Stimulated activated effector memory CD8-positive, alpha-beta T cell treated with anti-CD3 and anti-CD28 coated beads, Interleukin-12 subunit alpha, Interleukin-12 subunit beta, amount 100 ng/mL, for 72 hours (primary cell): ENCODE measurements at regions not wholly inside any gene's neighbourhood (a gene's known extent, or its start where the extent isn't known, plus 50 kb on each side); places are given as distances from the start of the nearest gene placed in this dataset.

Source experiments
- ATAC-seq: fragments of 150-1000 bp; cut with Tn5 transposase; 2 replicates; pipeline ENCODE4 v1.10.0; 2021
- DNase-seq, 2 donors: peaks; one replicate each; pipeline ENCODE4 v3.0.0; 2021 to 2022; ENCODE audit warnings: low spot score in 2 of 2
- H3K27ac Mint-ChIP-seq: one replicate; pipeline ENCODE4 v1.8.0; 2022; ENCODE audit warnings: mild to moderate bottlenecking, mixed read lengths
- H3K36me3 Mint-ChIP-seq: one replicate; pipeline ENCODE4 v1.8.0; 2022; ENCODE audit warnings: mild to moderate bottlenecking, mixed read lengths
- H3K4me1 Mint-ChIP-seq: one replicate; pipeline ENCODE4 v1.8.0; 2022; ENCODE audit warnings: mixed read lengths
- H3K4me3 Mint-ChIP-seq: one replicate; pipeline ENCODE4 v1.8.0; 2022; ENCODE audit warnings: mild to moderate bottlenecking, mixed read lengths
- H3K9me3 Mint-ChIP-seq: one replicate; pipeline ENCODE4 v1.8.0; 2022; ENCODE audit warnings: mixed read lengths

- no peak overlapping the region for H3K27ac Mint-ChIP-seq
- H3K36me3 Mint-ChIP-seq, result no peaks in the 10 kb centered on the region
Observed at GRCh38 chr4:166386491-166387360, 513.7 kb downstream of the TLL1 start.

GRCh38 chr4:166391501-166391900 lies 518.5 kb downstream of the TLL1 start:
- ATAC-seq (no peak), DNase-seq (no peak)
- Mint-ChIP-seq H3K27ac (no peak overlapping the region), H3K36me3 (no peaks in the 10 kb centered on the region), H3K9me3 (peaks cover 12% of the 10 kb centered on the region), H3K4me3 (no peak overlapping the region), H3K4me1 (no peaks in the 10 kb centered on the region)

More at GRCh38 chr4:166386491-166387360, 513.7 kb downstream of the TLL1 start:
- no peak for DNase-seq
- Mint-ChIP-seq H3K4me3 (no peak overlapping the region), H3K4me1 (no peaks in the 10 kb centered on the region), H3K9me3 (peaks cover 10% of the 10 kb centered on the region)
- no peak for ATAC-seq

- H3K4me3 Mint-ChIP-seq, result no peak overlapping the region
- DNase-seq, result no peak
- no peak overlapping the region for H3K27ac Mint-ChIP-seq
- no peaks in the 10 kb centered on the region for H3K36me3 Mint-ChIP-seq
- ATAC-seq, result no peak
- no peaks in the 10 kb centered on the region for H3K4me1 Mint-ChIP-seq
- H3K9me3 Mint-ChIP-seq, result peaks cover 6% of the 10 kb centered on the region
Observed at GRCh38 chr4:166399021-166399420, 526.0 kb downstream of the TLL1 start.

GRCh38 chr4:166400270-166400894 lies 527.3 kb downstream of the TLL1 start:
- peaks cover 5% of the 10 kb centered on the region for H3K9me3 Mint-ChIP-seq

GRCh38 chr4:166413356-166413755 lies 540.3 kb downstream of the TLL1 start:
- H3K27ac Mint-ChIP-seq, result no peak overlapping the region
- no peak overlapping the region for H3K4me3 Mint-ChIP-seq
- DNase-seq (no peak), ATAC-seq (no peak)
- H3K9me3 Mint-ChIP-seq, result peaks cover 32% of the 10 kb centered on the region
- H3K36me3 Mint-ChIP-seq, result no peaks in the 10 kb centered on the region
- H3K4me1 Mint-ChIP-seq, result no peaks in the 10 kb centered on the region

More at GRCh38 chr4:166400270-166400894, 527.3 kb downstream of the TLL1 start:
- no peaks in the 10 kb centered on the region for H3K36me3 Mint-ChIP-seq
- no peak overlapping the region for H3K4me3 Mint-ChIP-seq
- H3K27ac Mint-ChIP-seq, result no peak overlapping the region
- no peaks in the 10 kb centered on the region for H3K4me1 Mint-ChIP-seq
- no peak for ATAC-seq
- DNase-seq, result no peak

- Mint-ChIP-seq H3K4me3 (no peak overlapping the region), H3K4me1 (no peaks in the 10 kb centered on the region), H3K36me3 (no peaks in the 10 kb centered on the region), H3K27ac (no peak overlapping the region), H3K9me3 (peaks cover 31% of the 10 kb centered on the region)
- ATAC-seq, result no peak
- no peak for DNase-seq
Observed at GRCh38 chr4:166414431-166414830, 541.4 kb downstream of the TLL1 start.

GRCh38 chr4:166415749-166416148 lies 542.7 kb downstream of the TLL1 start:
- H3K27ac Mint-ChIP-seq, result no peak overlapping the region
- ATAC-seq (no peak), DNase-seq (no peak)
- H3K4me1 Mint-ChIP-seq, result no peaks in the 10 kb centered on the region
- peaks cover 31% of the 10 kb centered on the region for H3K9me3 Mint-ChIP-seq
- H3K36me3 Mint-ChIP-seq, result no peaks in the 10 kb centered on the region
- no peak overlapping the region for H3K4me3 Mint-ChIP-seq

- DNase-seq, result no peak
- Mint-ChIP-seq H3K4me1 (no peaks in the 10 kb centered on the region), H3K36me3 (no peaks in the 10 kb centered on the region), H3K27ac (no peak overlapping the region), H3K4me3 (no peak overlapping the region), H3K9me3 (peaks cover 22% of the 10 kb centered on the region)
- no peak for ATAC-seq
Observed at GRCh38 chr4:166421556-166422156, 548.6 kb downstream of the TLL1 start.

GRCh38 chr4:166422475-166422874 lies 549.4 kb downstream of the TLL1 start:
- H3K4me3 Mint-ChIP-seq, result no peak overlapping the region
- H3K27ac Mint-ChIP-seq, result no peak overlapping the region
- no peak for DNase-seq
- H3K36me3 Mint-ChIP-seq, result no peaks in the 10 kb centered on the region
- H3K4me1 Mint-ChIP-seq, result no peaks in the 10 kb centered on the region
- no peak for ATAC-seq
- H3K9me3 Mint-ChIP-seq, result peaks cover 17% of the 10 kb centered on the region

- Mint-ChIP-seq H3K4me1 (no peaks in the 10 kb centered on the region), H3K27ac (no peak overlapping the region), H3K36me3 (no peaks in the 10 kb centered on the region), H3K4me3 (no peak overlapping the region), H3K9me3 (peaks cover 11% of the 10 kb centered on the region)
- ATAC-seq, result no peak
- no peak for DNase-seq
Observed at GRCh38 chr4:166426300-166426863, 553.3 kb downstream of the TLL1 start.

- peaks cover 13% of the 10 kb centered on the region for H3K9me3 Mint-ChIP-seq
- no peaks in the 10 kb centered on the region for H3K36me3 Mint-ChIP-seq
- no peak overlapping the region for H3K27ac Mint-ChIP-seq
- DNase-seq (no peak), ATAC-seq (no peak)
- no peaks in the 10 kb centered on the region for H3K4me1 Mint-ChIP-seq
- H3K4me3 Mint-ChIP-seq, result no peak overlapping the region
Observed at GRCh38 chr4:166432125-166432524, 559.1 kb downstream of the TLL1 start.

- no peaks in the 10 kb centered on the region for H3K36me3 Mint-ChIP-seq
- DNase-seq (no peak), ATAC-seq (no peak)
Observed at GRCh38 chr4:166432842-166433241, 559.8 kb downstream of the TLL1 start.

GRCh38 chr4:166435449-166435848 lies 562.4 kb downstream of the TLL1 start:
- no peak for DNase-seq
- no peaks in the 10 kb centered on the region for H3K4me1 Mint-ChIP-seq
- no peak for ATAC-seq
- no peak overlapping the region for H3K4me3 Mint-ChIP-seq
- H3K36me3 Mint-ChIP-seq, result no peaks in the 10 kb centered on the region
- H3K9me3 Mint-ChIP-seq, result peaks cover 20% of the 10 kb centered on the region
- no peak overlapping the region for H3K27ac Mint-ChIP-seq

More at GRCh38 chr4:166432842-166433241, 559.8 kb downstream of the TLL1 start:
- no peaks in the 10 kb centered on the region for H3K4me1 Mint-ChIP-seq
- no peak overlapping the region for H3K4me3 Mint-ChIP-seq
- no peak overlapping the region for H3K27ac Mint-ChIP-seq
- H3K9me3 Mint-ChIP-seq, result peaks cover 18% of the 10 kb centered on the region

GRCh38 chr4:166458756-166459155 lies 585.7 kb downstream of the TLL1 start:
- DNase-seq (no peak), ATAC-seq (no peak)
- Mint-ChIP-seq H3K4me3 (no peak overlapping the region), H3K27ac (no peak overlapping the region), H3K9me3 (peaks cover 4% of the 10 kb centered on the region), H3K4me1 (no peaks in the 10 kb centered on the region), H3K36me3 (no peaks in the 10 kb centered on the region)

- no peak overlapping the region for H3K27ac Mint-ChIP-seq
- DNase-seq, result no peak
- H3K4me3 Mint-ChIP-seq, result no peak overlapping the region
- H3K36me3 Mint-ChIP-seq, result no peaks in the 10 kb centered on the region
- no peak for ATAC-seq
- H3K9me3 Mint-ChIP-seq, result no peaks in the 10 kb centered on the region
- no peaks in the 10 kb centered on the region for H3K4me1 Mint-ChIP-seq
Observed at GRCh38 chr4:166459621-166460020, 586.6 kb downstream of the TLL1 start.
